HFFc6 (cell line): ENCODE measurements at regions not wholly inside any gene's neighbourhood (a gene's known extent, or its start where the extent isn't known, plus 50 kb on each side); places are given as distances from the start of the nearest gene placed in this dataset.
"Not testable (repeated sequence)": the region's sequence is repeated elsewhere in the genome, so short reads cannot be mapped to it uniquely, and the experiment has no call there.

ENCODE experiments used
- DNase-seq: peaks from one replicate; pipeline ENCODE4 v3.0.0-alpha.2; 2018
- H3K27ac Mint-ChIP-seq: 2 replicates; pipeline ENCODE4 v1.8.0; 2020; ENCODE audit warnings: mild to moderate bottlenecking, mixed read lengths
- H3K27me3 Mint-ChIP-seq: 2 replicates; pipeline ENCODE4 v1.8.0; 2021; ENCODE audit warnings: mild to moderate bottlenecking, moderate library complexity, mixed read lengths; ENCODE audit not compliant: insufficient read depth
- H3K36me3 Mint-ChIP-seq: 2 replicates; pipeline ENCODE4 v1.8.0; 2021; ENCODE audit warnings: low read depth, mixed read lengths
- H3K4me1 Mint-ChIP-seq: 2 replicates; pipeline ENCODE4 v1.8.0; 2020; ENCODE audit warnings: low read depth, mixed read lengths
- H3K4me3 Mint-ChIP-seq: 2 replicates; pipeline ENCODE4 v1.8.0; 2020; ENCODE audit warnings: mild to moderate bottlenecking, moderate library complexity, mixed read lengths
- H3K9me3 Mint-ChIP-seq: 2 replicates; pipeline ENCODE4 v1.8.0; 2020; ENCODE audit warnings: mild to moderate bottlenecking, mixed read lengths
- TF ChIP-seq, protein P1 (sequence below): fragments of 200-600 bp; sonication (generic); IDR thresholded peaks from 2 replicates; pipeline ENCODE4 v1.5.0; 2021; ENCODE audit warnings: antibody characterized with exemption, mild to moderate bottlenecking

DNA sequence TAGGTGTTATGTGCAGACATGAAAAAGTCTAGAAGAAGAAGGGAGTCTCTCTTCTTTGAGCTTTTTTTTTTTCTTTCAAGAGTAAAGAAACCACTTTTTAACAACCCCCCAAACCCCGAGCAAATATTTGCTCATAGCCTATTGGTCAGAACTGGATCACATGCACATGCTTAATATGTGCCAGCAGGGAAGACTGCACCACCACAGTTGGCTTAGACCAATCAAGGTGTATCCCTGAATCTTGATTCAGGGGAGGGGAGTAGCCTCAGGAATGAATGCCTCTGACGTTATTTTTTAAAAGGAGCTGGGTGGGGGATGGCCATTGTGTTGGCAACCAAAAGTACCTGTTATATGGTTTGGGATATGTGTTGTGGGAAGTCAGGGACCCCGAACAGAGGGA is 171.4 kb upstream of the NABP1 start:
- H3K36me3 Mint-ChIP-seq: peaks cover 14% of the 10 kb centered on the region

GRCh38 chr2:191507252-191507853 is 170.6 kb upstream of the NABP1 start:
- not testable (repeated sequence) for H3K9me3 Mint-ChIP-seq, H3K27me3 Mint-ChIP-seq, H3K4me1 Mint-ChIP-seq, DNase-seq, H3K4me3 Mint-ChIP-seq, H3K27ac Mint-ChIP-seq
- peaks cover 14% of the 10 kb centered on the region for H3K36me3 Mint-ChIP-seq

More for the DNA sequence above, 171.4 kb upstream of the NABP1 start:
- H3K27ac Mint-ChIP-seq: no peak overlapping the region
- TF ChIP-seq, protein P1, sequence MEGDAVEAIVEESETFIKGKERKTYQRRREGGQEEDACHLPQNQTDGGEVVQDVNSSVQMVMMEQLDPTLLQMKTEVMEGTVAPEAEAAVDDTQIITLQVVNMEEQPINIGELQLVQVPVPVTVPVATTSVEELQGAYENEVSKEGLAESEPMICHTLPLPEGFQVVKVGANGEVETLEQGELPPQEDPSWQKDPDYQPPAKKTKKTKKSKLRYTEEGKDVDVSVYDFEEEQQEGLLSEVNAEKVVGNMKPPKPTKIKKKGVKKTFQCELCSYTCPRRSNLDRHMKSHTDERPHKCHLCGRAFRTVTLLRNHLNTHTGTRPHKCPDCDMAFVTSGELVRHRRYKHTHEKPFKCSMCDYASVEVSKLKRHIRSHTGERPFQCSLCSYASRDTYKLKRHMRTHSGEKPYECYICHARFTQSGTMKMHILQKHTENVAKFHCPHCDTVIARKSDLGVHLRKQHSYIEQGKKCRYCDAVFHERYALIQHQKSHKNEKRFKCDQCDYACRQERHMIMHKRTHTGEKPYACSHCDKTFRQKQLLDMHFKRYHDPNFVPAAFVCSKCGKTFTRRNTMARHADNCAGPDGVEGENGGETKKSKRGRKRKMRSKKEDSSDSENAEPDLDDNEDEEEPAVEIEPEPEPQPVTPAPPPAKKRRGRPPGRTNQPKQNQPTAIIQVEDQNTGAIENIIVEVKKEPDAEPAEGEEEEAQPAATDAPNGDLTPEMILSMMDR: no peak
- H3K4me1 Mint-ChIP-seq: peaks cover 8% of the 10 kb centered on the region
- H3K27me3 Mint-ChIP-seq: peaks cover 3% of the 10 kb centered on the region
- no peak overlapping the region for H3K4me3 Mint-ChIP-seq
- DNase-seq: no peak
- H3K9me3 Mint-ChIP-seq: peaks cover 8% of the 10 kb centered on the region

GRCh38 chr2:191508738-191509137 is 169.2 kb upstream of the NABP1 start:
- no peak overlapping the region for H3K27ac Mint-ChIP-seq
- peaks cover 4% of the 10 kb centered on the region for H3K27me3 Mint-ChIP-seq
- TF ChIP-seq, protein P1: no peak
- peaks cover 8% of the 10 kb centered on the region for H3K9me3 Mint-ChIP-seq
- no peak for DNase-seq
- no peak overlapping the region for H3K4me3 Mint-ChIP-seq
- peaks cover 14% of the 10 kb centered on the region for H3K36me3 Mint-ChIP-seq
- peaks cover 6% of the 10 kb centered on the region; the same call in 1 of the 2 replicates for H3K4me1 Mint-ChIP-seq

DNA sequence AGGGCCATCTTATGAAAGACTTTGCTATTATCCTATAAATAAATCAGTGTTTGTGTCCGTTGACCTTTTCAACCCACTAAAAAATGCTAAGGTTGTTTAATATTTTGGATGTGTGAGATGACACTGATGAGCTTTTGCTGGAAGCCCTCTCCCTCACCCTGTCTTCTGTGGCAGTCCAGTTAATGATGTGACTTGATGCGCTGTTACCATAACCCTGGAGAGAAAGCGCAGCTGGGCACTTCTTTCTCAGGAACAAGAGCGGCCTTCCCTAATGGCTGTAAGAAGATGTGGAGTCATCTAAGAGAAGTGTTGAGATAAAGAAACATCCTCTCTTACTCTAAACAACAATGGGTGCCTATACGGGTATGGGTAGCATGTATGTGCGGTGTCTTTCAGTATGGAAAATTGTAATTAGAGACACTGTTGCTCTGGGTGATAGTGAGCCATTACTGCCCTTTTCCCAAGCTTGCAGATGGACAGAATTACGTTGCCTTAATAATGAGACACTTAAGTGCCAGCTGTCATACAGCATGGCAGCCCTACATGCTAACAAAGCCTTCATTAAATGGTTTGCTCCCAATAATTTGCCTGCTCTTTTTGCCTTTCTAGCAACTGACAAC is 165.6 kb upstream of the NABP1 start:
- DNase-seq: no peak
- H3K27ac Mint-ChIP-seq: no peak overlapping the region
- H3K36me3 Mint-ChIP-seq: peaks cover 8% of the 10 kb centered on the region
- H3K4me3 Mint-ChIP-seq: no peak overlapping the region
- peaks cover 22% of the 10 kb centered on the region for H3K4me1 Mint-ChIP-seq
- peaks cover 7% of the 10 kb centered on the region for H3K9me3 Mint-ChIP-seq
- H3K27me3 Mint-ChIP-seq: peaks cover 4% of the 10 kb centered on the region
- TF ChIP-seq, protein P1: no peak

DNA sequence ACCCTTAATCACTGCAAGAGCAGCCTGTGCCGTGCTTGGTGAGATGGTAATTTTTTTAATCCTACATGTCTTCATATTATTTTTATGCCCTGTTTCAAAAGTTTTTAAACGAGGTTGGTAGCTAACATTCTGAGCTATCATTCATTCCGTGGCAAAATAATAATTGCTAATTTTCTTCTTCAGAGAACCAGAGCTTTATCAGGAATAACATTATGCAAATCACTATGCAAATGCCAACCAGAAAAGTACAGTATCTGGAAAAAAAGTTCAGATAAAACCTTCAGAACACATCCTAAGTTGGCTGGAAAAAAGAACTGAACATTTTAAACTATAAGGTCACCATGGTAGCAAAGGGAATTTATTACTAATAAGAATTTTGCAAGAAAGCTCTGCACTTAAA is 165.1 kb upstream of the NABP1 start:
- H3K36me3 Mint-ChIP-seq: peaks cover 2% of the 10 kb centered on the region
- H3K27me3 Mint-ChIP-seq: peaks cover 4% of the 10 kb centered on the region
- H3K4me1 Mint-ChIP-seq: peaks cover 28% of the 10 kb centered on the region
- H3K27ac Mint-ChIP-seq: no peak overlapping the region
- peaks cover 2% of the 10 kb centered on the region for H3K9me3 Mint-ChIP-seq
- no peak for DNase-seq
- H3K4me3 Mint-ChIP-seq: no peak overlapping the region
- TF ChIP-seq, protein P1: no peak

- Mint-ChIP-seq H3K4me3 (no peak overlapping the region), H3K27me3 (peaks cover 1% of the 10 kb centered on the region; the same call in 1 of the 2 replicates), H3K36me3 (no peaks in the 10 kb centered on the region), H3K27ac (no peak overlapping the region), H3K9me3 (no peaks in the 10 kb centered on the region), H3K4me1 (peaks cover 23% of the 10 kb centered on the region)
- no peak for DNase-seq
- TF ChIP-seq, protein P1: no peak
These were observed 163.3 kb upstream of the NABP1 start for GRCh38 chr2:191514613-191515012.
